Esophagus muscularis mucosa (tissue), 4 donors: ENCODE measurements at regions not wholly inside any gene's neighbourhood (a gene's known extent, or its start where the extent isn't known, plus 50 kb on each side); places are given as distances from the start of the nearest gene placed in this dataset.

ENCODE experiments used
- CTCF ChIP-seq, 3 experiments: fragments of 200-600 bp in 2 of 3; fragments of 450-650 bp in 1 of 3; sonication (generic) in 2 of 3; IDR thresholded peaks; one replicate each; pipeline ENCODE4 v1.5.1; 2017 to 2019; ENCODE audit warnings: antibody characterized with exemption in 3 of 3, mild to moderate bottlenecking in 2 of 3, moderate library complexity in 1 of 3
- EP300 ChIP-seq: sonication (generic); formaldehyde crosslinking; IDR thresholded peaks from one replicate; pipeline ENCODE4 v1.6.1; 2017; ENCODE audit warnings: antibody characterized with exemption
- POLR2A ChIP-seq: fragments of 450-650 bp; IDR thresholded peaks from one replicate; pipeline ENCODE4 v1.6.1; 2017; ENCODE audit warnings: antibody characterized with exemption, moderate library complexity, mild to moderate bottlenecking, low read depth
- POLR2AphosphoS5 ChIP-seq, 2 donors: sonication (generic); formaldehyde crosslinking; IDR thresholded peaks; one replicate each; pipeline ENCODE4 v1.6.1; 2017; ENCODE audit warnings: antibody characterized with exemption in 2 of 2

DNA sequence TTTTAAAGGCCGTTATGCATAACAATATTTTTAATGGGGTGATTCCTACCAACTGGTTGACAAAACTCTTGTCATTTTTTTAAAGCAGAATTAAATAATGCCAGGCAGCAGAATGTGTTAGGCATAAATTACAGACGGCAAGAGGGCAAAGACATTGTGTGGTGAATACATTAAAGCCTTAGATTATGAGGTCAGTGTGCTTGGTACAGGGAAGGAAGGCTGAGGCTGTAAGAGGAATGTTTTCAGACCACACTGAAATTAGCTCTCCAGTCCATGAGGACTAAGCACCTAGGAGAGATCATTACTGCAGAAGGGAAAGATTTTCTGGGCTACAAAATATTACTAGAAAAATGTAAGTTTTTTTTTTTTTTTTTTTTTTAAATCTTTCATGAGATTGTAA, 312.8 kb upstream of the PRKCQ start:
- no peak for TF ChIP-seq CTCF (IDR thresholded peaks at IDR 0.05)
- no peak for TF ChIP-seq POLR2AphosphoS5 (IDR thresholded peaks at IDR 0.05)
- no peak for TF ChIP-seq EP300
- no peak for TF ChIP-seq POLR2A
